GM19023 (cell line): ENCODE measurements at regions not wholly inside any gene's neighbourhood (a gene's known extent, or its start where the extent isn't known, plus 50 kb on each side); places are given as distances from the start of the nearest gene placed in this dataset.
A peak's percentile ranks its signal among the peaks of the same experiment; 100 is the strongest.

ENCODE experiments used
- ATAC-seq: cut with Tn5 transposase; IDR thresholded peaks from one replicate; pipeline ENCODE4 v1.9.1; 2021; ENCODE audit warnings: mild to moderate bottlenecking, moderate library complexity; ENCODE audit not compliant: unreplicated experiment

- ATAC-seq: peak; percentile 92
Observed at GRCh38 chr6:99219788-99220187, 129.7 kb downstream of the FAXC start.

GRCh38 chr6:99216959-99217358 is 132.5 kb downstream of the FAXC start:
- ATAC-seq: no peak

- ATAC-seq: no peak
Observed at GRCh38 chr6:99195986-99196655, 153.4 kb downstream of the FAXC start.

- no peak for ATAC-seq
Observed at GRCh38 chr6:99192561-99192960, 156.9 kb downstream of the FAXC start.

GRCh38 chr6:99189823-99190721 is 159.4 kb downstream of the FAXC start:
- peak; percentile 94 for ATAC-seq

GRCh38 chr6:99187429-99187828 is 162.0 kb downstream of the FAXC start:
- no peak for ATAC-seq

GRCh38 chr6:99186417-99186816 is 163.1 kb downstream of the FAXC start:
- ATAC-seq: no peak

- no peak for ATAC-seq
Observed at GRCh38 chr6:99185525-99185924, 163.9 kb downstream of the FAXC start.

GRCh38 chr6:99184696-99185095 is 164.8 kb downstream of the FAXC start:
- ATAC-seq: no peak

GRCh38 chr6:99183066-99183465 is 166.4 kb downstream of the FAXC start:
- no peak for ATAC-seq

GRCh38 chr6:99181174-99181573 is 168.3 kb downstream of the FAXC start:
- ATAC-seq: no peak

- no peak for ATAC-seq
Observed at GRCh38 chr6:99178168-99178567, 171.3 kb downstream of the FAXC start.

- no peak for ATAC-seq
Observed at GRCh38 chr6:99177736-99178135, 171.7 kb downstream of the FAXC start.

GRCh38 chr6:99165838-99166237 is 183.6 kb downstream of the FAXC start:
- ATAC-seq: peak; percentile 84

GRCh38 chr6:99152347-99152643 is 197.2 kb downstream of the FAXC start:
- no peak for ATAC-seq

- ATAC-seq: peak; percentile 96
Observed at GRCh38 chr6:99151634-99152346, 197.7 kb downstream of the FAXC start.

GRCh38 chr6:99148761-99149160 is 200.7 kb downstream of the FAXC start:
- no peak for ATAC-seq

- ATAC-seq: no peak
Observed at GRCh38 chr6:99148111-99148510, 200.4 kb upstream of the FBXL4 start.

GRCh38 chr6:99147206-99147605 is 199.5 kb upstream of the FBXL4 start:
- no peak for ATAC-seq

- no peak for ATAC-seq
Observed at GRCh38 chr6:99146711-99147110, 199.0 kb upstream of the FBXL4 start.

GRCh38 chr6:99145738-99146137 is 198.0 kb upstream of the FBXL4 start:
- ATAC-seq: no peak
